ENCODE measurements at regions not wholly inside any gene's neighbourhood (a gene's known extent, or its start where the extent isn't known, plus 50 kb on each side); places are given as distances from the start of the nearest gene placed in this dataset.

DNA sequence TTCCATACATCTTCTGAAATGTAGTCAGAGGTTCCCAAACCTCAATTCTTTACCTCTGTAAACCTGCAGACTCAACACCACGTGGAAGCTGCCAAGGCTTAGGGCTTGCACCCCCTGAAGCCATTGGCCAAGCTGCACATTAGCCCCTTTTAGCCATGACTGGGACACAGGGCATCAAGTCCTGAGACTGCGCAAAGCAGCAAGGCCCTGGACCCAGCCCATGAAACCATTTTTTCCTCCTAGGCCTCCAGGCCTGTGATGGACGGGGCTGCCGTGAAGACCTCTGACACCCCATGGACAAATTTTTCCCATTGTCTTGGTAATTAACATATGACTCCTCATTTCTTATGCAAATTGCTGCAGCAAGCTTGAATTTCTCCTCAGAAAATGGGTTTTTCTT is 727.8 kb downstream of the C6orf118 start:
- intact Hi-C loops (cut with micrococcal nuclease; ENCODE audit: unreplicated experiment), result no loop called here

DNA sequence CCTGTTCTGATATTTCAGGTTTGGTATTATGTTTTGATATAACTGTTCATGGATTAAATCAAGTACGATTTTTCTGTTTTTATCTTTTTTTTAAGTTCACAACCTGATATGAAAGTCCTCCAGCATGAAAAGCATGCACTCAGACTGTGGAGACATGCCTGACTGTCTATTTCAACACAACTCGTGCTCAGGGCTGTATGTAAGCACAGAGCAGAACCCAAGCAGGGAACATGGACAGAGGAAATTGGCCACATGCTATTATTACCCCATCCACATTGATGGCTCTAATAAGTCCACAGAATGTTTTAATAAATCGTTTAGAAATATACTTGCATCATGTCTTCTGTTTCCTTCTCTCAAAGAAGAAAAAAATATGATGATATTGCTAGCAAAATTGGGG is 730.4 kb downstream of the C6orf118 start:
- CTCF ChIA-PET, result no interaction called here
- intact Hi-C loops (cut with micrococcal nuclease; ENCODE audit: unreplicated experiment), result no loop called here
- no TSS peak for BruUV-seq (replicated peaks)

More for the DNA sequence above, 727.8 kb downstream of the C6orf118 start:
- Histone ChIP-seq H3K4me1 (no peaks in the 10 kb centered on the region), H3K36me3 (ENCODE audit: control insufficient read depth, insufficient read depth, low read length) (no peaks in the 10 kb centered on the region), H3K27me3 (replicated peaks; ENCODE audit: control insufficient read depth, insufficient read depth, low read length) (no peaks in the 10 kb centered on the region), H3K9me3 (no peaks in the 10 kb centered on the region), H3K4me3 (ENCODE audit: low read depth, low read length) (no peak overlapping the region)
- Mint-ChIP-seq H3K9me3 (ENCODE audit: unreplicated experiment) (peaks cover under 1% of the 10 kb centered on the region), H3K4me3 (ENCODE audit: unreplicated experiment) (no peak overlapping the region), H3K36me3 (ENCODE audit: insufficient read depth, unreplicated experiment) (no peaks in the 10 kb centered on the region), H3K27ac (ENCODE audit: unreplicated experiment) (no peak overlapping the region), H3K4me1 (ENCODE audit: low read depth, unreplicated experiment) (no peaks in the 10 kb centered on the region), H3K27me3 (ENCODE audit: insufficient read depth, unreplicated experiment) (no peaks in the 10 kb centered on the region)
- no peak for DNase-seq
- no TSS peak for BruUV-seq (replicated peaks)
- TF ChIP-seq, protein P1, sequence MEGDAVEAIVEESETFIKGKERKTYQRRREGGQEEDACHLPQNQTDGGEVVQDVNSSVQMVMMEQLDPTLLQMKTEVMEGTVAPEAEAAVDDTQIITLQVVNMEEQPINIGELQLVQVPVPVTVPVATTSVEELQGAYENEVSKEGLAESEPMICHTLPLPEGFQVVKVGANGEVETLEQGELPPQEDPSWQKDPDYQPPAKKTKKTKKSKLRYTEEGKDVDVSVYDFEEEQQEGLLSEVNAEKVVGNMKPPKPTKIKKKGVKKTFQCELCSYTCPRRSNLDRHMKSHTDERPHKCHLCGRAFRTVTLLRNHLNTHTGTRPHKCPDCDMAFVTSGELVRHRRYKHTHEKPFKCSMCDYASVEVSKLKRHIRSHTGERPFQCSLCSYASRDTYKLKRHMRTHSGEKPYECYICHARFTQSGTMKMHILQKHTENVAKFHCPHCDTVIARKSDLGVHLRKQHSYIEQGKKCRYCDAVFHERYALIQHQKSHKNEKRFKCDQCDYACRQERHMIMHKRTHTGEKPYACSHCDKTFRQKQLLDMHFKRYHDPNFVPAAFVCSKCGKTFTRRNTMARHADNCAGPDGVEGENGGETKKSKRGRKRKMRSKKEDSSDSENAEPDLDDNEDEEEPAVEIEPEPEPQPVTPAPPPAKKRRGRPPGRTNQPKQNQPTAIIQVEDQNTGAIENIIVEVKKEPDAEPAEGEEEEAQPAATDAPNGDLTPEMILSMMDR (IDR thresholded peaks at IDR 0.05; ENCODE audit: insufficient read depth in 1 of 2, low read depth in 1 of 2, low read length in 1 of 2, severe bottlenecking in 1 of 2, unreplicated experiment in 1 of 2), result no peak
- POLR2A ChIA-PET, result no interaction called here
- CTCF ChIA-PET, result no interaction called here

GRCh38 chr6:164578616-164579015 is 730.8 kb downstream of the C6orf118 start:
- Mint-ChIP-seq H3K9me3 (ENCODE audit: unreplicated experiment) (peaks cover 18% of the 10 kb centered on the region), H3K27ac (ENCODE audit: unreplicated experiment) (no peak overlapping the region), H3K27me3 (ENCODE audit: insufficient read depth, unreplicated experiment) (no peaks in the 10 kb centered on the region), H3K4me1 (ENCODE audit: low read depth, unreplicated experiment) (no peaks in the 10 kb centered on the region), H3K4me3 (ENCODE audit: unreplicated experiment) (no peak overlapping the region), H3K36me3 (ENCODE audit: insufficient read depth, unreplicated experiment) (no peaks in the 10 kb centered on the region)
- Histone ChIP-seq H3K4me3 (ENCODE audit: low read depth, low read length) (no peak overlapping the region), H3K4me1 (no peaks in the 10 kb centered on the region), H3K27me3 (replicated peaks; ENCODE audit: control insufficient read depth, insufficient read depth, low read length) (no peaks in the 10 kb centered on the region), H3K36me3 (ENCODE audit: control insufficient read depth, insufficient read depth, low read length) (no peaks in the 10 kb centered on the region), H3K9me3 (no peaks in the 10 kb centered on the region)
- no peak for DNase-seq
- intact Hi-C loops (cut with micrococcal nuclease; ENCODE audit: unreplicated experiment), result no loop called here
- CTCF ChIA-PET, result no interaction called here
- no TSS peak for BruUV-seq (replicated peaks)
- TF ChIP-seq, protein P1 (IDR thresholded peaks at IDR 0.05; ENCODE audit: insufficient read depth in 1 of 2, low read depth in 1 of 2, low read length in 1 of 2, severe bottlenecking in 1 of 2, unreplicated experiment in 1 of 2), result no peak
- POLR2A ChIA-PET, result no interaction called here

More for the DNA sequence above, 730.4 kb downstream of the C6orf118 start:
- Histone ChIP-seq H3K27me3 (replicated peaks; ENCODE audit: control insufficient read depth, insufficient read depth, low read length) (no peaks in the 10 kb centered on the region), H3K36me3 (ENCODE audit: control insufficient read depth, insufficient read depth, low read length) (no peaks in the 10 kb centered on the region), H3K4me1 (no peaks in the 10 kb centered on the region), H3K9me3 (no peaks in the 10 kb centered on the region), H3K4me3 (ENCODE audit: low read depth, low read length) (no peak overlapping the region)
- Mint-ChIP-seq H3K27ac (ENCODE audit: unreplicated experiment) (no peak overlapping the region), H3K4me3 (ENCODE audit: unreplicated experiment) (no peak overlapping the region), H3K4me1 (ENCODE audit: low read depth, unreplicated experiment) (no peaks in the 10 kb centered on the region), H3K27me3 (ENCODE audit: insufficient read depth, unreplicated experiment) (no peaks in the 10 kb centered on the region), H3K9me3 (ENCODE audit: unreplicated experiment) (peaks cover 18% of the 10 kb centered on the region), H3K36me3 (ENCODE audit: insufficient read depth, unreplicated experiment) (no peaks in the 10 kb centered on the region)
- DNase-seq, result no peak
- POLR2A ChIA-PET, result no interaction called here
- TF ChIP-seq, protein P1 (IDR thresholded peaks at IDR 0.05; ENCODE audit: insufficient read depth in 1 of 2, low read depth in 1 of 2, low read length in 1 of 2, severe bottlenecking in 1 of 2, unreplicated experiment in 1 of 2), result no peak

Measured in Caco-2 (cell line).